MCF 10A (cell line): ENCODE measurements at regions not wholly inside any gene's neighbourhood (a gene's known extent, or its start where the extent isn't known, plus 50 kb on each side); places are given as distances from the start of the nearest gene placed in this dataset.

Experiments
- BruUV-seq: library from RNA; stranded (reverse); fragments of 400-500 nt; replicated peaks from 2 replicates; lab custom pipeline; 2021; lab: Mats Ljungman, UMichigan
- CTCF ChIA-PET: fragments of 300-600 bp; sonication (Branson Sonifier 250); formaldehyde crosslinking; extraction: SDS; loops from one replicate; lab custom pipeline; 2021; ENCODE audit warnings: antibody characterized with exemption, inconsistent platforms; lab: Yijun Ruan, JAX
- POLR2A ChIA-PET: fragments of 300-600, 350-650 bp; sonication (Branson Sonifier 250); formaldehyde crosslinking; extraction: SDS; loops from one replicate; lab custom pipeline; 2020; ENCODE audit warnings: antibody characterized with exemption, inconsistent platforms; lab: Yijun Ruan, JAX
- DNase-seq: peaks from one replicate; pipeline ENCODE4 v3.0.0-alpha.2; 2018; ENCODE audit not compliant: unreplicated experiment
- H3K27ac Mint-ChIP-seq: one replicate; pipeline ENCODE4 v1.8.0; 2022; ENCODE audit warnings: mild to moderate bottlenecking, low read depth, mixed read lengths; ENCODE audit not compliant: unreplicated experiment
- H3K27me3 Mint-ChIP-seq: one replicate; pipeline ENCODE4 v1.8.0; 2022; ENCODE audit warnings: mixed read lengths; ENCODE audit not compliant: insufficient read depth, unreplicated experiment
- H3K36me3 Mint-ChIP-seq: one replicate; pipeline ENCODE4 v1.8.0; 2022; ENCODE audit warnings: mild to moderate bottlenecking, moderate library complexity, mixed read lengths; ENCODE audit not compliant: insufficient read depth, unreplicated experiment
- H3K4me1 Mint-ChIP-seq: one replicate; pipeline ENCODE4 v1.8.0; 2022; ENCODE audit warnings: mixed read lengths; ENCODE audit not compliant: insufficient read depth, unreplicated experiment
- H3K4me3 Mint-ChIP-seq: one replicate; pipeline ENCODE4 v1.8.0; 2022; ENCODE audit warnings: mild to moderate bottlenecking, moderate library complexity, mixed read lengths; ENCODE audit not compliant: unreplicated experiment
- H3K9me3 Mint-ChIP-seq: one replicate; pipeline ENCODE4 v1.8.0; 2022; ENCODE audit warnings: mixed read lengths; ENCODE audit not compliant: unreplicated experiment
- CTCF ChIP-seq: fragments of 200-600 bp; IDR thresholded peaks from one replicate; pipeline ENCODE4 v1.8.0; 2022; ENCODE audit warnings: antibody characterized with exemption, mild to moderate bottlenecking; ENCODE audit not compliant: unreplicated experiment
- intact Hi-C: fragments of 100-400 bp; cut with micrococcal nuclease; formaldehyde crosslinking; loops from 2 replicates; pipeline ENCODE4 v1.14.1; 2022

- no peak for TF ChIP-seq CTCF
- intact Hi-C loops = no loop called here
- ChIA-PET POLR2A (interaction anchor here (0.6 kb wide), 1 partner anchor 166 kb away, joined by 3 read pairs; no protein-coding TSS in a partner anchor), CTCF (interaction anchor here (0.7 kb wide), 1 partner anchor 743 kb away, joined by 3 read pairs; no protein-coding TSS in a partner anchor)
- Mint-ChIP-seq H3K4me3 (no peak overlapping the region), H3K36me3 (no peaks in the 10 kb centered on the region), H3K27me3 (no peaks in the 10 kb centered on the region), H3K9me3 (peaks cover 7% of the 10 kb centered on the region), H3K4me1 (no peaks in the 10 kb centered on the region), H3K27ac (no peak overlapping the region)
- DNase-seq = no peak
- no TSS peak for BruUV-seq
These were observed 62.6 kb upstream of the CYYR1 start for GRCh38 chr21:26635681-26636080.

GRCh38 chr21:26632691-26633090 lies 59.6 kb upstream of the CYYR1 start:
- intact Hi-C loops = no loop called here
- ChIA-PET CTCF (interaction anchor here (0.7 kb wide), 1 partner anchor 587 kb away, joined by 3 read pairs; no protein-coding TSS in a partner anchor), POLR2A (no interaction called here)
- TF ChIP-seq CTCF = no peak
- Mint-ChIP-seq H3K4me1 (no peaks in the 10 kb centered on the region), H3K4me3 (no peak overlapping the region), H3K27me3 (no peaks in the 10 kb centered on the region), H3K27ac (no peak overlapping the region), H3K9me3 (peaks cover 7% of the 10 kb centered on the region), H3K36me3 (no peaks in the 10 kb centered on the region)
- no peak for DNase-seq
- BruUV-seq = no TSS peak

- Mint-ChIP-seq H3K36me3 (no peaks in the 10 kb centered on the region), H3K27ac (no peak overlapping the region), H3K4me1 (no peaks in the 10 kb centered on the region), H3K4me3 (no peak overlapping the region), H3K9me3 (no peaks in the 10 kb centered on the region), H3K27me3 (no peaks in the 10 kb centered on the region)
- no peak for TF ChIP-seq CTCF
- no TSS peak for BruUV-seq
- intact Hi-C loops = no loop called here
- DNase-seq = no peak
- CTCF ChIA-PET = no interaction called here
- POLR2A ChIA-PET = no interaction called here
These were observed 53.1 kb upstream of the CYYR1 start for GRCh38 chr21:26626187-26626586.

GRCh38 chr21:26624983-26625519 lies 52.0 kb upstream of the CYYR1 start:
- H3K27me3 Mint-ChIP-seq = no peaks in the 10 kb centered on the region
- H3K9me3 Mint-ChIP-seq = no peaks in the 10 kb centered on the region
- H3K27ac Mint-ChIP-seq = no peak overlapping the region
- intact Hi-C loops = no loop called here
- CTCF ChIA-PET = interaction anchor here (0.9 to 1.3 kb wide), 2 partner anchors 28 to 32 kb away, joined by 3 read pairs; no protein-coding TSS in a partner anchor
- H3K36me3 Mint-ChIP-seq = no peaks in the 10 kb centered on the region
- no peak for DNase-seq
- no TSS peak for BruUV-seq
- no peak for TF ChIP-seq CTCF
- H3K4me1 Mint-ChIP-seq = no peaks in the 10 kb centered on the region
- H3K4me3 Mint-ChIP-seq = no peak overlapping the region
- POLR2A ChIA-PET = no interaction called here
